ENCODE measurements at regions not wholly inside any gene's neighbourhood (a gene's known extent, or its start where the extent isn't known, plus 50 kb on each side); places are given as distances from the start of the nearest gene placed in this dataset.

DNA sequence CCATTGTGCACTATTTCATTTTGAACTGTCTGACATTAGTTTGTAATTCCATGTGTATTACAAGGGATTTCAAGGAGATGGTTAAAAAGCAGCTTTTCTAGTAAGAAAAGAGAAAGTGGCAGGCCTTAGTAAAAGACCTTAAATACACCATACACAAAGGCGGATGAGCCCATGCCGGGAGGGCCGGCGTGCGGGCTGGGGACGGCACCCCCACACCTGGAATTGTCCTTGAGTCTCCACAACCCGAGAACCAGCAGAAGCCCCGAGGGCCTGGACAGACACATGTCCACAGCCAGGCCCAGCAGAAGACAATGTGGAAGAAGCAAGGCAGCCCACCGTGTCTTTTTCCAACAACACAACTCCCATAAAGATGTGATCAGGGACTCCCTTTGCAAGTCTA is 123.7 kb upstream of the TCERG1L start:
- DNase-seq = no peak
- TF ChIP-seq, protein P1, sequence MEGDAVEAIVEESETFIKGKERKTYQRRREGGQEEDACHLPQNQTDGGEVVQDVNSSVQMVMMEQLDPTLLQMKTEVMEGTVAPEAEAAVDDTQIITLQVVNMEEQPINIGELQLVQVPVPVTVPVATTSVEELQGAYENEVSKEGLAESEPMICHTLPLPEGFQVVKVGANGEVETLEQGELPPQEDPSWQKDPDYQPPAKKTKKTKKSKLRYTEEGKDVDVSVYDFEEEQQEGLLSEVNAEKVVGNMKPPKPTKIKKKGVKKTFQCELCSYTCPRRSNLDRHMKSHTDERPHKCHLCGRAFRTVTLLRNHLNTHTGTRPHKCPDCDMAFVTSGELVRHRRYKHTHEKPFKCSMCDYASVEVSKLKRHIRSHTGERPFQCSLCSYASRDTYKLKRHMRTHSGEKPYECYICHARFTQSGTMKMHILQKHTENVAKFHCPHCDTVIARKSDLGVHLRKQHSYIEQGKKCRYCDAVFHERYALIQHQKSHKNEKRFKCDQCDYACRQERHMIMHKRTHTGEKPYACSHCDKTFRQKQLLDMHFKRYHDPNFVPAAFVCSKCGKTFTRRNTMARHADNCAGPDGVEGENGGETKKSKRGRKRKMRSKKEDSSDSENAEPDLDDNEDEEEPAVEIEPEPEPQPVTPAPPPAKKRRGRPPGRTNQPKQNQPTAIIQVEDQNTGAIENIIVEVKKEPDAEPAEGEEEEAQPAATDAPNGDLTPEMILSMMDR (IDR thresholded peaks at IDR 0.05) = no peak
- H3K4me3 Mint-ChIP-seq = no peak overlapping the region
- H3K27ac Mint-ChIP-seq = no peak overlapping the region
- H3K36me3 Mint-ChIP-seq (ENCODE audit: low read depth) = peaks cover 12% of the 10 kb centered on the region
- H3K27me3 Mint-ChIP-seq (ENCODE audit: insufficient read depth) = peaks cover 2% of the 10 kb centered on the region; the same call in 1 of the 2 replicates
- peaks cover 52% of the 10 kb centered on the region for H3K9me3 Mint-ChIP-seq
- H3K4me1 Mint-ChIP-seq (ENCODE audit: low read depth) = no peaks in the 10 kb centered on the region

DNA sequence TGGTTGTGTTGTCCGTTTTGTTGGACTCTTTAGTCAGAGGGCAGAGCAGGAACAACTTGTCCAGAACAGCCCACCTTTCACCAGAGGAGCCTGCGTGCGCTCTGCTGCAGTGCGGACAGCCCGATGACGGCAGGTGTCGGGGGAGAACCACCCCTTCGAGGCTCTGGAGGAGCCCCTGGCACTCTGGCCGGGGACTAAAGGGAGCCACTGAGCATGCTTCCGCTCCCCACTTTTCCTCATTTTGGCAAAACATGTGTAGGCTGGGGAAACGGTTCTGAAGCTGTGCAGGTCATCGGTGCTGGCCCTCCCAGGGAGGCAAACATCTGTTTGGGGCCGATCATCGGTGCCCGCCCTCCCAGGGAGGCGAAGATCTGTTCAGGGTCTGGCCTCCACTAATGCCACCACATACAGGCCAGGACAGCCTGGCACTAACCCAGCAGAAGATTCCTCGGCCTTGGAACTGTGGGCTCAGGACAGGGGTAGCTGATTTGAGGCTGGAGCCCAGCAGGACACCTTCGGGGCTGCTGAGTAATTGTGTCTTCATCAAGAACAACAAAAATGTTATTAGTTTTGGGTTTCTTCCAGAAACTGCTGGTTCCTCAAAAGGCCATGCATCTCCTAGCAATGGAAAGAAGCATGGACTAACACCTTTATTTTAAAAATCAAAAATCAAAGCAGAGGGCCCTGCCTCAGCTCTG is 124.4 kb upstream of the TCERG1L start:
- Mint-ChIP-seq H3K27me3 (ENCODE audit: insufficient read depth) (peaks cover 2% of the 10 kb centered on the region; the same call in 1 of the 2 replicates), H3K27ac (no peak overlapping the region)

DNA sequence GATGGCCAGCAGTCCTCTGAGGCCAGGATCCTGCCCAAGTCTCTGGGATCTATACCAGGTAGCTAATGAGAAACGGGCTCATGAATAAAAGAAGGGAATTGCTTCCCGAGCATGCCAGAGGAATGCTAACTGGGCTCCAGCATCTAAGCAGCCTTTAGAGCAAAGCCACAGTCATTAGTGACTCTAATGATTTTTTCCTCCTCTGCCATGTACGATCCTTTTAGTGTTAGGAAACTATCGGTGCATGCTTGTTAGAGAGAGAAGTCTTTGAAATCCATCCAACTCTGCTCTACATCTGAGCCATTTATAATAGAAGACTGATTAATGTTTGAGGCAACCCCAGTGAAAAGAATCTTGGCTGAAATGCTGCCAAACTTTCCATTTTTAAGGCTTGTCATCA is 124.9 kb upstream of the TCERG1L start:
- Mint-ChIP-seq H3K4me1 (ENCODE audit: low read depth) (no peaks in the 10 kb centered on the region), H3K9me3 (peaks cover 45% of the 10 kb centered on the region), H3K27ac (no peak overlapping the region), H3K36me3 (ENCODE audit: low read depth) (peaks cover 12% of the 10 kb centered on the region), H3K4me3 (no peak overlapping the region), H3K27me3 (ENCODE audit: insufficient read depth) (peaks cover 4% of the 10 kb centered on the region)
- no peak for DNase-seq
- TF ChIP-seq, protein P1 (IDR thresholded peaks at IDR 0.05) = no peak

More for the DNA sequence above, 124.4 kb upstream of the TCERG1L start:
- no peaks in the 10 kb centered on the region for H3K4me1 Mint-ChIP-seq (ENCODE audit: low read depth)
- H3K9me3 Mint-ChIP-seq = peaks cover 48% of the 10 kb centered on the region
- peaks cover 12% of the 10 kb centered on the region for H3K36me3 Mint-ChIP-seq (ENCODE audit: low read depth)
- TF ChIP-seq, protein P1 (IDR thresholded peaks at IDR 0.05) = no peak
- H3K4me3 Mint-ChIP-seq = no peak overlapping the region
- DNase-seq = no peak

DNA sequence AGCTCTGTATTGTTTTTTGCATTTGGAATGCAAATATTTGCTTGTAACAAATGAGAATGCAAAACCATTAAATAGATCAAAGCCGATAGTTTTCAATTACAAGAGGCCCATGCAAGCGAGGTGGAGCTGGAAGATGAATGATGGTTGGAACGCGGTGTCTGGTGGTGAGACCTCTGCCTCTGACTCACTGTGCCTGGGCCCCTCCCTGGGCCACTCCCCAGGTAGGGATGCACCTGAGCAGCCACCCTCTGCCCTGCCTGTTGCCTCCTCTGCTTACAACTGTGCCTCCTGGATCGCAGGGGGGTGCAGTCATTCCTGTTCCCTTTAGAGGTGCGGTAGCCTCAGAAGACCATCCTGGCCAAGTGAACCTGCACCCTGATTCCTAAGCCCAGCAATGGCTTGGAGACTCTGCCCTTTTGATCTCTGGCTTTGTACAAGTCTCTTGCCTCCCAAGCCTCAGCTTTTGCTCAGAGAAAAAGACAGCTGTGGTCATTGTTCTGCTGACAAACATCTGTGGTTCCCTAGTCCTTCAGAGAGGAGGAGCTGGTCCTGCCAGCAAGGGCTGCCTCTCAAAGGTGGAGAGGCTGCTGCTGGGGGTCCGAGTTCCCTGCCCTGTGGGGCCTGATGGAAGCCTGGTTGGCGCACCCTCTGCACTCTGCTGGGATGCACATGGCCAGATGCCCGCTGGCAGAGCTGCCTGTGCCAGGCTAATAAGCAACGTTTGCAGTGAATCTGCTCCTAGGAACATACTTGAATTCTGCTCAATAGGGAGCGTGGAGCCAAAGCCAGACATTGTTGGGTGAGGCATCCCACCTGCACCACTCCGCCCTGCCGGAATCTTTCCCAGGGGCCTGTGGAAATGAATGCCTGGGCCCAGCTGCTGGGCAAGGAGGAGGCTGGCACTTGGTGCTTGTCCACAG is 126.3 kb upstream of the TCERG1L start:
- H3K4me3 Mint-ChIP-seq = no peak overlapping the region
- H3K36me3 Mint-ChIP-seq (ENCODE audit: low read depth) = 0 out of 2 replicates have a peak, but pooled peaks cover 3% of the 10 kb centered on the region
- H3K9me3 Mint-ChIP-seq = peaks cover 45% of the 10 kb centered on the region
- no peak overlapping the region for H3K27ac Mint-ChIP-seq
- TF ChIP-seq, protein P1 (IDR thresholded peaks at IDR 0.05) = no peak
- no peak for DNase-seq
- H3K27me3 Mint-ChIP-seq (ENCODE audit: insufficient read depth) = peaks cover 2% of the 10 kb centered on the region
- no peaks in the 10 kb centered on the region for H3K4me1 Mint-ChIP-seq (ENCODE audit: low read depth)

DNA sequence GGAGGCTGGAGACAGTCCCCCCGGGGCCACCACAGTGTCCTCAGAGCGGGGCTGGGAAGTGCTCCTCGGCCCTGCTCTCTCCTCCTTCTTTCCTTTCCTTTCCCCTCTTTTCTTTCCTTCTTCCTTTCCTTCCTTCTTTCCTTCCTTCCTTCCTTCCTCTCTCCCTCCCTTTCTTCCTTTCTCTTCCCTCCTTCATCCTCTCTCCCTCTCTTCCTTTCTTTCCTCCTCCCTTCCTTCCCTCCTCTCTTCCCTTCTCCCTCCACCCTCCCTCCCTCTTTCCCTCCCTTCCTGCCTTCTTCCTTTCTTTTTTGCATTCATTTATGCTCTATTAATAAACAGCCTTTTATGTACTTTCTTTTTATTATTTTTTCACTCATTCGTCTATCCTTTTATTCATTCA is 127.1 kb upstream of the TCERG1L start:
- H3K4me1 Mint-ChIP-seq (ENCODE audit: low read depth) = no peaks in the 10 kb centered on the region
- H3K9me3 Mint-ChIP-seq = peaks cover 47% of the 10 kb centered on the region
- H3K36me3 Mint-ChIP-seq (ENCODE audit: low read depth) = no peaks in the 10 kb centered on the region
- H3K4me3 Mint-ChIP-seq = no peak overlapping the region
- no peak for DNase-seq
- H3K27me3 Mint-ChIP-seq (ENCODE audit: insufficient read depth) = peaks cover 2% of the 10 kb centered on the region
- no peak overlapping the region for H3K27ac Mint-ChIP-seq
- TF ChIP-seq, protein P1 (IDR thresholded peaks at IDR 0.05) = no peak
